NCI-H187 treated with DMSO at 0.1 percent for 48 hours (cell line): ENCODE measurements at regions not wholly inside any gene's neighbourhood (a gene's known extent, or its start where the extent isn't known, plus 50 kb on each side); places are given as distances from the start of the nearest gene placed in this dataset.

ENCODE experiments used
- DNase-seq: peaks from one replicate; lab custom pipeline; 2025; lab: John Stamatoyannopoulos, UW

GRCh38 chr4:24666816-24667477 lies 82.6 kb upstream of the DHX15 start:
- no peak for DNase-seq

GRCh38 chr4:24668956-24669355 lies 84.6 kb upstream of the DHX15 start:
- no peak for DNase-seq

- no peak for DNase-seq
These were observed 85.4 kb upstream of the DHX15 start for GRCh38 chr4:24669751-24670150.

- no peak for DNase-seq
These were observed 87.5 kb upstream of the DHX15 start for GRCh38 chr4:24671849-24672248.

- DNase-seq, result no peak
These were observed 88.5 kb upstream of the DHX15 start for GRCh38 chr4:24672880-24673279.

- no peak for DNase-seq
These were observed 89.9 kb upstream of the DHX15 start for GRCh38 chr4:24674279-24674678.

GRCh38 chr4:24675721-24676389 lies 91.5 kb upstream of the DHX15 start:
- no peak for DNase-seq

- no peak for DNase-seq
These were observed 93.6 kb upstream of the DHX15 start for GRCh38 chr4:24677909-24678308.

GRCh38 chr4:24680746-24681448 lies 96.5 kb upstream of the DHX15 start:
- DNase-seq, result no peak

- no peak for DNase-seq
These were observed 98.8 kb upstream of the DHX15 start for GRCh38 chr4:24683116-24683515.

GRCh38 chr4:24686866-24687692 lies 102.7 kb upstream of the DHX15 start:
- DNase-seq, result no peak

GRCh38 chr4:24688453-24688852 lies 104.1 kb upstream of the DHX15 start:
- no peak for DNase-seq

GRCh38 chr4:24689212-24689611 lies 104.9 kb upstream of the DHX15 start:
- DNase-seq, result no peak

GRCh38 chr4:24690436-24690835 lies 104.9 kb upstream of the SOD3 start:
- DNase-seq, result no peak

GRCh38 chr4:24693636-24694035 lies 101.7 kb upstream of the SOD3 start:
- no peak for DNase-seq

- DNase-seq, result no peak
These were observed 95.3 kb upstream of the SOD3 start for GRCh38 chr4:24700118-24700517.

GRCh38 chr4:24701683-24702082 lies 93.7 kb upstream of the SOD3 start:
- DNase-seq, result no peak

- DNase-seq, result no peak
These were observed 93.1 kb upstream of the SOD3 start for GRCh38 chr4:24702281-24702680.

GRCh38 chr4:24703298-24703697 lies 92.1 kb upstream of the SOD3 start:
- DNase-seq, result no peak

- DNase-seq, result no peak
These were observed 91.2 kb upstream of the SOD3 start for GRCh38 chr4:24704149-24704548.

GRCh38 chr4:24705016-24705753 lies 90.2 kb upstream of the SOD3 start:
- no peak for DNase-seq

- no peak for DNase-seq
These were observed 81.8 kb upstream of the SOD3 start for GRCh38 chr4:24713604-24714003.
